GM23248 (cell line): ENCODE measurements at regions not wholly inside any gene's neighbourhood (a gene's known extent, or its start where the extent isn't known, plus 50 kb on each side); places are given as distances from the start of the nearest gene placed in this dataset.
A peak's percentile ranks its signal among the peaks of the same experiment; 100 is the strongest.
"Not testable (repeated sequence)": the region's sequence is repeated elsewhere in the genome, so short reads cannot be mapped to it uniquely, and the experiment has no call there.

Source experiments
- DNase-seq: peaks from one replicate; pipeline ENCODE4 v3.0.0-alpha.2; 2015
- H2AFZ ChIP-seq: fragments of 200-600 bp; sonication (generic); 2 replicates; pipeline ENCODE4 v1.6.1; 2016; ENCODE audit warnings: antibody characterized with exemption
- H3F3A ChIP-seq: fragments of 200-600 bp; sonication (generic); 2 replicates; pipeline ENCODE4 v1.6.1; 2016; ENCODE audit warnings: mild to moderate bottlenecking, antibody characterized with exemption, mixed run types; ENCODE audit not compliant: insufficient read depth
- H3K27ac ChIP-seq: fragments of 200-600 bp; sonication (generic); 2 replicates; pipeline ENCODE4 v1.5.1; 2016; ENCODE audit warnings: mild to moderate bottlenecking
- H3K27me3 ChIP-seq: fragments of 200-600 bp; sonication (generic); replicated peaks from 2 replicates; pipeline ENCODE4 v1.6.1; 2016; ENCODE audit warnings: mild to moderate bottlenecking; ENCODE audit not compliant: insufficient read depth
- H3K36me3 ChIP-seq: fragments of 200-600 bp; sonication (generic); 2 replicates; pipeline ENCODE4 v1.6.1; 2016; ENCODE audit warnings: low read depth, mild to moderate bottlenecking
- H3K4me1 ChIP-seq: fragments of 200-600 bp; sonication (generic); 2 replicates; pipeline ENCODE4 v1.6.1; 2016; ENCODE audit warnings: mild to moderate bottlenecking; ENCODE audit not compliant: insufficient read depth
- H3K4me2 ChIP-seq: fragments of 200-600 bp; sonication (generic); one replicate; pipeline ENCODE4 v1.6.1; 2016; ENCODE audit warnings: mild to moderate bottlenecking; ENCODE audit not compliant: unreplicated experiment
- H3K4me3 ChIP-seq: fragments of 200-600 bp; sonication (generic); 2 replicates; pipeline ENCODE4 v1.5.1; 2016; ENCODE audit warnings: mild to moderate bottlenecking
- H3K79me2 ChIP-seq: fragments of 200-600 bp; sonication (generic); 2 replicates; pipeline ENCODE4 v1.6.1; 2016; ENCODE audit warnings: mild to moderate bottlenecking; ENCODE audit not compliant: insufficient read depth
- H3K9ac ChIP-seq: fragments of 200-600 bp; sonication (generic); 2 replicates; pipeline ENCODE4 v1.6.1; 2016; ENCODE audit warnings: mild to moderate bottlenecking
- H3K9me2 ChIP-seq: fragments of 200-600 bp; sonication (generic); 2 replicates; pipeline ENCODE4 v1.6.1; 2016; ENCODE audit warnings: mixed run types, mild to moderate bottlenecking, moderate library complexity; ENCODE audit not compliant: insufficient read depth
- H3K9me3 ChIP-seq: fragments of 200-600 bp; sonication (generic); one replicate; pipeline ENCODE4 v1.6.1; 2017; ENCODE audit warnings: low read depth
- H4K20me1 ChIP-seq: fragments of 200-600 bp; sonication (generic); 2 replicates; pipeline ENCODE4 v1.6.0; 2016; ENCODE audit not compliant: insufficient read depth
- EZH2 ChIP-seq: fragments of 200-600 bp; sonication (generic); IDR thresholded peaks from 2 replicates; pipeline ENCODE4 v1.6.1; 2018; ENCODE audit warnings: antibody characterized with exemption, mild to moderate bottlenecking; ENCODE audit not compliant: insufficient read depth, poor library complexity, severe bottlenecking
- EZH2phosphoT487 ChIP-seq: fragments of 200-600 bp; sonication (generic); IDR thresholded peaks from 2 replicates; pipeline ENCODE4 v1.6.1; 2018; ENCODE audit warnings: antibody characterized with exemption, moderate library complexity, mild to moderate bottlenecking, low read depth; ENCODE audit not compliant: insufficient read depth
- WGBS, 2 experiments: methylation state at CpG; one replicate each; pipeline ENCODE4 v1.1.6; 2015 to 2017; ENCODE audit warnings: low lambda C conversion rate in 2 of 2, low coverage in 1 of 2; ENCODE audit errors: missing lambda C conversion rate in 2 of 2; 5-methylcytosine and 5-hydroxymethylcytosine counted together
- in situ Hi-C: fragments of 300-500 bp; cut with MboI; formaldehyde crosslinking; loops from 2 replicates; pipeline ENCODE4 v1.15.0; 2020

- no peaks in the 10 kb centered on the region for H3K4me1 ChIP-seq
- no peak overlapping the region for H3K4me2 ChIP-seq
- no peaks in the 10 kb centered on the region for H3K27me3 ChIP-seq
- no peaks in the 10 kb centered on the region for H3K36me3 ChIP-seq
- H3K9ac ChIP-seq, result no peak overlapping the region
- H3K4me3 ChIP-seq, result no peak overlapping the region
- WGBS, 2 experiments, result 0 to 11% methylated on average over 1 of the region's 1 CpG
- no peaks in the 10 kb centered on the region for H3K9me2 ChIP-seq
- in situ Hi-C loops, result loop anchor here (10.0 kb wide), 1 partner anchor 246 kb away; no protein-coding TSS in a partner anchor
- DNase-seq, result no peak
- no peaks in the 10 kb centered on the region for H3K79me2 ChIP-seq
- no peak for TF ChIP-seq EZH2phosphoT487
- TF ChIP-seq EZH2, result no peak
- no peaks in the 10 kb centered on the region for H4K20me1 ChIP-seq
- H2AFZ ChIP-seq, result no peak overlapping the region
- no peaks in the 10 kb centered on the region for H3F3A ChIP-seq
- H3K27ac ChIP-seq, result no peak overlapping the region
- no peaks in the 10 kb centered on the region for H3K9me3 ChIP-seq
Observed at GRCh38 chr11:60610702-60611101, 88.7 kb upstream of the MS4A8 start.

- H3K4me2 ChIP-seq, result no peak overlapping the region
- H4K20me1 ChIP-seq, result no peaks in the 10 kb centered on the region
- no peaks in the 10 kb centered on the region for H3K79me2 ChIP-seq
- H2AFZ ChIP-seq, result no peak overlapping the region
- in situ Hi-C loops, result loop anchor here (10.0 kb wide), 1 partner anchor 251 kb away; no protein-coding TSS in a partner anchor
- H3K27ac ChIP-seq, result no peak overlapping the region
- H3K9ac ChIP-seq, result no peak overlapping the region
- no peaks in the 10 kb centered on the region for H3K9me3 ChIP-seq
- H3K4me3 ChIP-seq, result no peak overlapping the region
- no peaks in the 10 kb centered on the region for H3K9me2 ChIP-seq
- 36 to 43% methylated on average over 23 to 25 of the region's 25 CpGs for WGBS, 2 experiments
- no peak for TF ChIP-seq EZH2phosphoT487
- no peak for TF ChIP-seq EZH2
- no peak for DNase-seq
- no peaks in the 10 kb centered on the region for H3K4me1 ChIP-seq
- no peaks in the 10 kb centered on the region for H3K36me3 ChIP-seq
- H3F3A ChIP-seq, result no peaks in the 10 kb centered on the region
- no peaks in the 10 kb centered on the region for H3K27me3 ChIP-seq
Observed at GRCh38 chr11:60615497-60615896, 83.9 kb upstream of the MS4A8 start.

GRCh38 chr11:60621940-60622339, 77.5 kb upstream of the MS4A8 start:
- H3K9me2 ChIP-seq, DNase-seq, H3K4me3 ChIP-seq, H3K9me3 ChIP-seq, H2AFZ ChIP-seq, H3K36me3 ChIP-seq, H4K20me1 ChIP-seq, H3K79me2 ChIP-seq, H3K27me3 ChIP-seq, in situ Hi-C loops, H3K4me1 ChIP-seq, H3K9ac ChIP-seq, H3K4me2 ChIP-seq, H3K27ac ChIP-seq, H3F3A ChIP-seq: not testable (repeated sequence)
- 84 to 87% methylated on average over 3 to 13 of the region's 30 CpGs for WGBS, 2 experiments

GRCh38 chr11:60622776-60623175, 76.6 kb upstream of the MS4A8 start:
- H3K9ac ChIP-seq, H4K20me1 ChIP-seq, H3K79me2 ChIP-seq, H3K27ac ChIP-seq, in situ Hi-C loops, H3K4me2 ChIP-seq, H3K9me3 ChIP-seq, H3K27me3 ChIP-seq, H3K4me1 ChIP-seq, DNase-seq, H2AFZ ChIP-seq, H3K9me2 ChIP-seq, H3F3A ChIP-seq, H3K36me3 ChIP-seq, H3K4me3 ChIP-seq: not testable (repeated sequence)
- WGBS, 2 experiments, result 67 to 77% methylated on average over 1 to 11 of the region's 27 CpGs

GRCh38 chr11:60625262-60625661, 74.2 kb upstream of the MS4A8 start:
- no peaks in the 10 kb centered on the region for H3F3A ChIP-seq
- WGBS, 2 experiments, result 6 to 7% methylated on average over 2 of the region's 2 CpGs
- H3K27me3 ChIP-seq, result no peaks in the 10 kb centered on the region
- no peaks in the 10 kb centered on the region for H3K9me2 ChIP-seq
- H3K4me3 ChIP-seq, result no peak overlapping the region
- no peaks in the 10 kb centered on the region for H3K79me2 ChIP-seq
- peak; percentile 72 for DNase-seq
- no peak overlapping the region for H3K9ac ChIP-seq
- no peaks in the 10 kb centered on the region for H3K9me3 ChIP-seq
- no peak for TF ChIP-seq EZH2
- TF ChIP-seq EZH2phosphoT487, result no peak
- H4K20me1 ChIP-seq, result no peaks in the 10 kb centered on the region
- no peak overlapping the region for H3K4me2 ChIP-seq
- no peaks in the 10 kb centered on the region for H3K36me3 ChIP-seq
- in situ Hi-C loops, result no loop called here
- H3K27ac ChIP-seq, result no peak overlapping the region
- H3K4me1 ChIP-seq, result no peaks in the 10 kb centered on the region
- H2AFZ ChIP-seq, result no peak overlapping the region
